ENCODE measurements at regions not wholly inside any gene's neighbourhood (a gene's known extent, or its start where the extent isn't known, plus 50 kb on each side); places are given as distances from the start of the nearest gene placed in this dataset.
"Not testable (repeated sequence)": the region's sequence is repeated elsewhere in the genome, so short reads cannot be mapped to it uniquely, and the experiment has no call there.

GRCh38 chr4:60485276-60485675 lies 714.9 kb upstream of the ADGRL3 start:
- H3K27me3 ChIP-seq (ENCODE audit: control insufficient read depth in 3 of 3, insufficient read depth in 3 of 3, low read length in 3 of 3), result no peaks in the 10 kb centered on the region
- H3K36me3 ChIP-seq (ENCODE audit: control insufficient read depth in 3 of 3, insufficient read depth in 2 of 3, low read depth in 1 of 3, low read length in 3 of 3), result no peaks in the 10 kb centered on the region
- H3K4me3 ChIP-seq (ENCODE audit: low read depth in 1 of 3, low read length in 3 of 3), result no peak overlapping the region
- H3K9me3 ChIP-seq (ENCODE audit: control insufficient read depth in 2 of 2, insufficient read depth in 1 of 2, low read depth in 1 of 2, low read length in 1 of 2), result no peaks in the 10 kb centered on the region
- no peaks in the 10 kb centered on the region for H3K4me1 ChIP-seq (ENCODE audit: control insufficient read depth in 3 of 3, insufficient read depth in 2 of 3, low read depth in 1 of 3, low read length in 2 of 3)
- DNase-seq, result no peak
- FAIRE-seq, result no peak
- 46 to 64% (median 57%) methylated on average over 3 of the region's 3 CpGs for WGBS, 3 donors
- no peak overlapping the region for H3K27ac ChIP-seq (ENCODE audit: low read depth in 1 of 3, low read length in 2 of 3)

GRCh38 chr4:60487118-60487761 lies 712.9 kb upstream of the ADGRL3 start:
- H3K4me3 ChIP-seq (ENCODE audit: low read depth in 1 of 3, low read length in 3 of 3); H3K27ac ChIP-seq (ENCODE audit: low read depth in 1 of 3, low read length in 2 of 3); H3K27me3 ChIP-seq (ENCODE audit: control insufficient read depth in 3 of 3, insufficient read depth in 3 of 3, low read length in 3 of 3); H3K36me3 ChIP-seq (ENCODE audit: control insufficient read depth in 3 of 3, insufficient read depth in 2 of 3, low read depth in 1 of 3, low read length in 3 of 3); H3K4me1 ChIP-seq (ENCODE audit: control insufficient read depth in 3 of 3, insufficient read depth in 2 of 3, low read depth in 1 of 3, low read length in 2 of 3); DNase-seq; FAIRE-seq; H3K9me3 ChIP-seq (ENCODE audit: control insufficient read depth in 2 of 2, insufficient read depth in 1 of 2, low read depth in 1 of 2, low read length in 1 of 2): not testable (repeated sequence)
- WGBS, 3 donors, result 61 to 83% (median 81%) methylated on average over 3 of the region's 3 CpGs

GRCh38 chr4:60500810-60501209 lies 699.3 kb upstream of the ADGRL3 start:
- FAIRE-seq (no peak), DNase-seq (no peak)
- H3K9me3 ChIP-seq (ENCODE audit: control insufficient read depth in 2 of 2, insufficient read depth in 1 of 2, low read depth in 1 of 2, low read length in 1 of 2), result peaks cover 2 to 13% of the 10 kb centered on the region in 2 donors
- H3K27ac ChIP-seq (ENCODE audit: low read depth in 1 of 3, low read length in 2 of 3), result no peak overlapping the region
- no peaks in the 10 kb centered on the region for H3K36me3 ChIP-seq (ENCODE audit: control insufficient read depth in 3 of 3, insufficient read depth in 2 of 3, low read depth in 1 of 3, low read length in 3 of 3)
- H3K4me3 ChIP-seq (ENCODE audit: low read depth in 1 of 3, low read length in 3 of 3), result no peak overlapping the region
- no peaks in the 10 kb centered on the region for H3K4me1 ChIP-seq (ENCODE audit: control insufficient read depth in 3 of 3, insufficient read depth in 2 of 3, low read depth in 1 of 3, low read length in 2 of 3)
- WGBS, 3 donors, result 80 to 90% (median 85%) methylated on average over 1 of the region's 1 CpG
- no peaks in the 10 kb centered on the region for H3K27me3 ChIP-seq (ENCODE audit: control insufficient read depth in 3 of 3, insufficient read depth in 3 of 3, low read length in 3 of 3)

- H3K4me3 ChIP-seq (ENCODE audit: low read depth in 1 of 3, low read length in 3 of 3), result no peak overlapping the region
- peaks cover 0 to 15% of the 10 kb centered on the region in 2 donors for H3K9me3 ChIP-seq (ENCODE audit: control insufficient read depth in 2 of 2, insufficient read depth in 1 of 2, low read depth in 1 of 2, low read length in 1 of 2)
- FAIRE-seq (no peak), DNase-seq (no peak)
- H3K27me3 ChIP-seq (ENCODE audit: control insufficient read depth in 3 of 3, insufficient read depth in 3 of 3, low read length in 3 of 3), result no peaks in the 10 kb centered on the region
- no peak overlapping the region for H3K27ac ChIP-seq (ENCODE audit: low read depth in 1 of 3, low read length in 2 of 3)
- H3K4me1 ChIP-seq (ENCODE audit: control insufficient read depth in 3 of 3, insufficient read depth in 2 of 3, low read depth in 1 of 3, low read length in 2 of 3), result no peaks in the 10 kb centered on the region
- no peaks in the 10 kb centered on the region for H3K36me3 ChIP-seq (ENCODE audit: control insufficient read depth in 3 of 3, insufficient read depth in 2 of 3, low read depth in 1 of 3, low read length in 3 of 3)
Observed at GRCh38 chr4:60502733-60503132, 697.4 kb upstream of the ADGRL3 start.

GRCh38 chr4:60506061-60506460 lies 694.1 kb upstream of the ADGRL3 start:
- FAIRE-seq (no peak), DNase-seq (no peak)
- H3K4me3 ChIP-seq (ENCODE audit: low read depth in 1 of 3, low read length in 3 of 3), result no peak overlapping the region
- no peak overlapping the region for H3K27ac ChIP-seq (ENCODE audit: low read depth in 1 of 3, low read length in 2 of 3)
- no peaks in the 10 kb centered on the region for H3K4me1 ChIP-seq (ENCODE audit: control insufficient read depth in 3 of 3, insufficient read depth in 2 of 3, low read depth in 1 of 3, low read length in 2 of 3)
- H3K27me3 ChIP-seq (ENCODE audit: control insufficient read depth in 3 of 3, insufficient read depth in 3 of 3, low read length in 3 of 3), result no peaks in the 10 kb centered on the region
- WGBS, 3 donors, result 0 to 38% (median 25%) methylated on average over 1 of the region's 1 CpG
- peaks cover 0 to 15% of the 10 kb centered on the region in 2 donors for H3K9me3 ChIP-seq (ENCODE audit: control insufficient read depth in 2 of 2, insufficient read depth in 1 of 2, low read depth in 1 of 2, low read length in 1 of 2)
- no peaks in the 10 kb centered on the region for H3K36me3 ChIP-seq (ENCODE audit: control insufficient read depth in 3 of 3, insufficient read depth in 2 of 3, low read depth in 1 of 3, low read length in 3 of 3)

GRCh38 chr4:60522265-60522664 lies 677.9 kb upstream of the ADGRL3 start:
- 71 to 78% (median 78%) methylated on average over 3 of the region's 3 CpGs for WGBS, 3 donors
- H3K27me3 ChIP-seq (ENCODE audit: control insufficient read depth in 3 of 3, insufficient read depth in 3 of 3, low read length in 3 of 3), result no peaks in the 10 kb centered on the region
- FAIRE-seq, result no peak

GRCh38 chr4:60531776-60532379 lies 668.2 kb upstream of the ADGRL3 start:
- WGBS, 3 donors, result 69 to 77% (median 74%) methylated on average over 4 of the region's 4 CpGs
- no peak for FAIRE-seq
- DNase-seq, result no peak
- Histone ChIP-seq H3K4me1 (ENCODE audit: control insufficient read depth in 3 of 3, insufficient read depth in 2 of 3, low read depth in 1 of 3, low read length in 2 of 3) (no peaks in the 10 kb centered on the region), H3K27me3 (ENCODE audit: control insufficient read depth in 3 of 3, insufficient read depth in 3 of 3, low read length in 3 of 3) (no peaks in the 10 kb centered on the region), H3K4me3 (ENCODE audit: low read depth in 1 of 3, low read length in 3 of 3) (no peak overlapping the region), H3K27ac (ENCODE audit: low read depth in 1 of 3, low read length in 2 of 3) (no peak overlapping the region), H3K36me3 (ENCODE audit: control insufficient read depth in 3 of 3, insufficient read depth in 2 of 3, low read depth in 1 of 3, low read length in 3 of 3) (no peaks in the 10 kb centered on the region), H3K9me3 (ENCODE audit: control insufficient read depth in 2 of 2, insufficient read depth in 1 of 2, low read depth in 1 of 2, low read length in 1 of 2) (no peaks in the 10 kb centered on the region)

More at GRCh38 chr4:60522265-60522664, 677.9 kb upstream of the ADGRL3 start:
- H3K9me3 ChIP-seq (ENCODE audit: control insufficient read depth in 2 of 2, insufficient read depth in 1 of 2, low read depth in 1 of 2, low read length in 1 of 2), result no peaks in the 10 kb centered on the region
- no peak overlapping the region for H3K27ac ChIP-seq (ENCODE audit: low read depth in 1 of 3, low read length in 2 of 3)
- no peaks in the 10 kb centered on the region for H3K4me1 ChIP-seq (ENCODE audit: control insufficient read depth in 3 of 3, insufficient read depth in 2 of 3, low read depth in 1 of 3, low read length in 2 of 3)
- H3K36me3 ChIP-seq (ENCODE audit: control insufficient read depth in 3 of 3, insufficient read depth in 2 of 3, low read depth in 1 of 3, low read length in 3 of 3), result no peaks in the 10 kb centered on the region
- no peak for DNase-seq
- H3K4me3 ChIP-seq (ENCODE audit: low read depth in 1 of 3, low read length in 3 of 3), result no peak overlapping the region

- Histone ChIP-seq H3K36me3 (ENCODE audit: control insufficient read depth in 3 of 3, insufficient read depth in 2 of 3, low read depth in 1 of 3, low read length in 3 of 3) (no peaks in the 10 kb centered on the region), H3K4me3 (ENCODE audit: low read depth in 1 of 3, low read length in 3 of 3) (no peak overlapping the region), H3K9me3 (ENCODE audit: control insufficient read depth in 2 of 2, insufficient read depth in 1 of 2, low read depth in 1 of 2, low read length in 1 of 2) (peaks cover 0 to 3% of the 10 kb centered on the region in 2 donors), H3K27ac (ENCODE audit: low read depth in 1 of 3, low read length in 2 of 3) (no peak overlapping the region), H3K4me1 (ENCODE audit: control insufficient read depth in 3 of 3, insufficient read depth in 2 of 3, low read depth in 1 of 3, low read length in 2 of 3) (no peaks in the 10 kb centered on the region), H3K27me3 (ENCODE audit: control insufficient read depth in 3 of 3, insufficient read depth in 3 of 3, low read length in 3 of 3) (no peaks in the 10 kb centered on the region)
- 54 to 58% (median 56%) methylated on average over 3 of the region's 3 CpGs for WGBS, 3 donors
- DNase-seq (no peak), FAIRE-seq (no peak)
Observed at GRCh38 chr4:60544981-60545380, 655.1 kb upstream of the ADGRL3 start.

- no peaks in the 10 kb centered on the region for H3K27me3 ChIP-seq (ENCODE audit: control insufficient read depth in 3 of 3, insufficient read depth in 3 of 3, low read length in 3 of 3)
- no peaks in the 10 kb centered on the region for H3K9me3 ChIP-seq (ENCODE audit: control insufficient read depth in 2 of 2, insufficient read depth in 1 of 2, low read depth in 1 of 2, low read length in 1 of 2)
- DNase-seq (no peak), FAIRE-seq (no peak)
- no peaks in the 10 kb centered on the region for H3K4me1 ChIP-seq (ENCODE audit: control insufficient read depth in 3 of 3, insufficient read depth in 2 of 3, low read depth in 1 of 3, low read length in 2 of 3)
- no peak overlapping the region for H3K27ac ChIP-seq (ENCODE audit: low read depth in 1 of 3, low read length in 2 of 3)
- no peak overlapping the region for H3K4me3 ChIP-seq (ENCODE audit: low read depth in 1 of 3, low read length in 3 of 3)
- WGBS, 3 donors, result 35 to 58% (median 39%) methylated on average over 2 of the region's 2 CpGs
- H3K36me3 ChIP-seq (ENCODE audit: control insufficient read depth in 3 of 3, insufficient read depth in 2 of 3, low read depth in 1 of 3, low read length in 3 of 3), result no peaks in the 10 kb centered on the region
Observed at GRCh38 chr4:60562334-60562733, 637.8 kb upstream of the ADGRL3 start.
